ENCODE measurements at regions not wholly inside any gene's neighbourhood (a gene's known extent, or its start where the extent isn't known, plus 50 kb on each side); places are given as distances from the start of the nearest gene placed in this dataset.

GRCh38 chr19:30214651-30215051 is 157.5 kb upstream of the ZNF536 start:
- TF ChIP-seq POLR2A (IDR thresholded peaks at IDR 0.05) (no peak), EP300 (IDR thresholded peaks at IDR 0.05) (no peak)

Data from gastroesophageal sphincter (tissue), 2 donors.